D721Med (cell line): ENCODE measurements at regions not wholly inside any gene's neighbourhood (a gene's known extent, or its start where the extent isn't known, plus 50 kb on each side); places are given as distances from the start of the nearest gene placed in this dataset.

Experiments used
- DNase-seq: peaks from one replicate; pipeline ENCODE4 v3.0.0; 2011; ENCODE audit warnings: low spot score; ENCODE audit not compliant: insufficient read length
- FAIRE-seq: peaks from 2 replicates; lab custom pipeline; 2011; peaks lifted over from hg19 to GRCh38; lab: Jason Lieb, UNC
- TF ChIP-seq, protein P1 (sequence below): IDR thresholded peaks from 2 replicates; pipeline ENCODE4 v1.5.1; 2012; ENCODE audit warnings: mild to moderate bottlenecking, control low read depth; ENCODE audit not compliant: insufficient read depth; ENCODE audit errors: missing control alignments

DNA sequence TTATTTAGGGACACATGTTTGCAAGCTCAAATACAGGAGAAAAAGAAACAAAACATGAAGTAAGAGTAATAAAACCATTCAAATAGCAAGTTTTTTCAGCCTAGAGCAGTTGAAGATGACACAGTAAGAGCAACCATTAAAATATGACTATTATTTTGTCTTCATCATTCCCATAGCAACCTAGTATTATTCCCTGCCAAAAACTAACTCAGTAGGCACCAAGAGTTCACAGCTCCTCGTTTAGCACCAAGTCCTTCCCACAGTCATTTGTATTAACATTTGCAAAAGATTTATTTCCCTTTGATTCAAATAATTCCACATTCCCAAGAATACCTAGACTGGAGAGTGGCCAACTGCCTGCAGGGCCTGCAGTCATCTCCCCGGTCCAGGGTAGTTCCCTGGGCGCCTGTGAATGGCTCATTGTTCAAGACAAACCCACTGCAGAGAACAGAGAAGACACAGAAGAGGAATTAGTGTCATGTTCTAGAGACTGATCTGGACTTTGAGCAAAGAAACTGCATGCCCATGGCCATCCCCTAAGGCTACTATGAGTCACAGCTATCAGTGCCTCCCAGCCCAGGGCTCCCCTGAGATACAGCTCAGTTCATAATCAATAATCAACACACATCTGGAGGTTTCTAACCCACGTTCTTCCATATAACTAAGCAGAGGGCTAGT, 139.1 kb upstream of the MAP3K1 start:
- no peak for FAIRE-seq
- no peak for DNase-seq
- TF ChIP-seq, protein P1, sequence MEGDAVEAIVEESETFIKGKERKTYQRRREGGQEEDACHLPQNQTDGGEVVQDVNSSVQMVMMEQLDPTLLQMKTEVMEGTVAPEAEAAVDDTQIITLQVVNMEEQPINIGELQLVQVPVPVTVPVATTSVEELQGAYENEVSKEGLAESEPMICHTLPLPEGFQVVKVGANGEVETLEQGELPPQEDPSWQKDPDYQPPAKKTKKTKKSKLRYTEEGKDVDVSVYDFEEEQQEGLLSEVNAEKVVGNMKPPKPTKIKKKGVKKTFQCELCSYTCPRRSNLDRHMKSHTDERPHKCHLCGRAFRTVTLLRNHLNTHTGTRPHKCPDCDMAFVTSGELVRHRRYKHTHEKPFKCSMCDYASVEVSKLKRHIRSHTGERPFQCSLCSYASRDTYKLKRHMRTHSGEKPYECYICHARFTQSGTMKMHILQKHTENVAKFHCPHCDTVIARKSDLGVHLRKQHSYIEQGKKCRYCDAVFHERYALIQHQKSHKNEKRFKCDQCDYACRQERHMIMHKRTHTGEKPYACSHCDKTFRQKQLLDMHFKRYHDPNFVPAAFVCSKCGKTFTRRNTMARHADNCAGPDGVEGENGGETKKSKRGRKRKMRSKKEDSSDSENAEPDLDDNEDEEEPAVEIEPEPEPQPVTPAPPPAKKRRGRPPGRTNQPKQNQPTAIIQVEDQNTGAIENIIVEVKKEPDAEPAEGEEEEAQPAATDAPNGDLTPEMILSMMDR: no peak

DNA sequence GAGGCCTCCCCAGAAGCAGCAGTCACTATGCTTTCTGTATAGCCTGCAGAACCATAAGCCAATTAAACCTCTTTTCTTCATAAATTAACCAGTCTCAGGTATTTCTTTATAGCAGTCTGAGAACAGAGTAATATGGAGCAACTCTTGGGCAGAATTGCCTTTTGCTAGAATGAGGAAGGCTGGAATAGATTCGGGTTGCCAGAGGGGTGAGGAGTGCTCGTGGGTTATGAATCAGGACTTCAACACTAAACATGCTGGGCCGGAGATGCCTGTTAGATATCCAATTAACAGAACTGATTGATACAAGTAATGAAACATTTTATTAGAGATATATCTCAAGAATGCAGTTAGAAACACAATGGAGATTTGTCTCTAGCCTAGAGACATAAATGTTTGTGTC, 140.9 kb upstream of the MAP3K1 start:
- FAIRE-seq: no peak
- no peak for DNase-seq
- TF ChIP-seq, protein P1: no peak

DNA sequence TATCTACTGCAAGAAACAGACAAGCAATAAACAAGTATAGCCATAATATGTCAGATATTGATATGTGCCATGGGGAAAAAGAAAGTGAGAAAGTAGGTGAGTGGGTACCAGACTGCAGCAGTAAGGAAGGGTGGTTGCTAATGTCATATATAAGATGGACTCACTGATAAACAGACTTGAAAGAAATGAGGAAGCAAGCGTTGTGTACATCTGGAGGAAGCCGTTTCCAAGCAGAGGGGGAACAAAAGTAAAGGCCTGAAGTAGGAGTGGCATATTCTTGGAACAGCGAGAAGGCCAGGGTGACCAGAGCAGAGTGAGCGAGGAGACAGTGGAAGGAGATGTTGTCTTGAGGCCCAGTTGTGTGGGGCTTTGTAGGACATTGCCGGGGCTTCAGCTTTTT, 142.2 kb upstream of the MAP3K1 start:
- FAIRE-seq: no peak
- DNase-seq: no peak
- TF ChIP-seq, protein P1: no peak

DNA sequence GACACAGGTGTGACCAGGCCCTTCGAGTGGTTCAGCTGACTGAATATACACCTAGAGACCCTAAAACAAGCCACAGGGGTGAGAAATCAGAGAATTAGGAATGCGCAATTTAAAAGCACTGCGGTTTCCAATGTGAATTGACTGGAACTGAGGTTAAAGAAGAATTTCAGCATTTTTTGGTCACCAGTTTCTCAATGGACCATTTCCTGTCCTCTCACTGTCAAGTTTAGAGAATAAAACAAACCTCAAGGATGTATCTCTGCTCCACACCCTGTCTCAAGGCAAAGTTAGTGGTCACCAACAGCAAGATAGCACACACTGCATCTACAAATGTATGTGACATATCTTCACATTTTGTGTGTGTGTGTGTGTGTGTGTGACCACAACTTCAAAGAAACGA, 143.8 kb upstream of the MAP3K1 start:
- TF ChIP-seq, protein P1: no peak
- DNase-seq: no peak
- FAIRE-seq: no peak

DNA sequence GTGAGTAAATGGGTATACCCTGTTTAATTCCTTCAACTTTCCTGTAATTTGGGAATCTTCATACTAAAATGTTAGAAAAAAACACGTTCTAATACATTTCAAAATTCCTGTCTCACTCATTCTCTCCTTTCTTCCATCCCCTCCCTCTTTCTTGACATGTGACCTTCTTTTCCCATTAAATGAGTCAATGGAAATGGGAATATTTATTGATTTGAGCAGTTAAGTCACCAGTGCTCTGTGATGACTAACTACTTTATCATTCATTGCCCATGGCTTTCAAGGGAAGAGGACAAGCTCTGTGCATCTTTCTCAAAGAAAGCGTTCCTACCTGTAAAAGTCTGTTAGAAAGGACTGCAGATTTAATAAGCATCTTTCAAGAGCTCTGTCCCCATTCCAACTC, 144.4 kb upstream of the MAP3K1 start:
- TF ChIP-seq, protein P1: no peak
- DNase-seq: no peak
- no peak for FAIRE-seq

DNA sequence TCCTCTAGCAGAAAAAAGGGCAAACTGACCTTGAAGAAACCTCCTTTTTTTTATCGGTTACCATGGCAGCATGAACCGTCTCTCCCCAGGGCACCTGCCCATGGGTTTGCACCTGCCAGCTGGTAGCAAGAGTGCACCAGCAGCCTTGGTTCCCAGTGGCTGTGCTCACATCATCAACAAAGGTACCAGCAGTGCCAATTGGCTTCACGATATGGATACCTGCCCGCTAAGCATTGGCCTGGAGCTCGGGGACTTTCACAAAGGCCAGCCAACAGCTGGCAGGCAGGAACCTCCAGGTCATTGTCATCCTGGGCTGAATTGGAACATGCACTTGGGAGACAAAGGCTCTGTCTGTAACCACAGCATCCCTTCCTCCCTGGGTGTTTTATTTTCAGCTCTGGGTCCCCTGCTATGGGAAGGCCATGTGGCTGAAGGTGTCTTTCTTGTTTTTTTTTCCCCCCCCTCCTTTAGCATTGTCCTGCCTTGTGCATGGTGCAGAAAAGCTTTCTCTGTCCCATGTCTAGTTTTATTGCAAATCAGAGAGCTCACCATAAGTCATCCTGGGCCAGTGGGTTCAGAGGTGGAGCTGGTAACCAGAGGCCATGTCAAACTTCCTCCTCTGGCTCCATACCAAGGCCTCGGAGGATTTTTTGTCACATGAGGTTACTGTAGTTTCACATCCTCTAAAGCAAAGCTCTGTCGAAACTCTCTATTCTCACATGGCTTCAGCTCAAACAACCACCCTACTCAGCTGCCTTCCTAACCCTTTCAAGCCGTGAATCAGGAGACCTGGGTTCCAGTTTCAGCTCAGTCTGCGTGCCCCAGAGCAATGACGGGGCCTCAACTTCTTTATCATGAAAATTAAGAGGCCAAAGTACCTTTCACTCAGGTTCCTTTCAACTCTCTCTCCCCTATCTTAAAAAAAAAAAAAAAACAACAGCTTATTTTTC, 145.5 kb upstream of the MAP3K1 start:
- FAIRE-seq (no peak), DNase-seq (no peak)
- TF ChIP-seq, protein P1: no peak
